NCI-H1436 (cell line): ENCODE measurements at regions not wholly inside any gene's neighbourhood (a gene's known extent, or its start where the extent isn't known, plus 50 kb on each side); places are given as distances from the start of the nearest gene placed in this dataset.
"Not testable (repeated sequence)": the region's sequence is repeated elsewhere in the genome, so short reads cannot be mapped to it uniquely, and the experiment has no call there.

Experiments
- DNase-seq: peaks from one replicate; lab custom pipeline; 2025; lab: John Stamatoyannopoulos, UW

DNA sequence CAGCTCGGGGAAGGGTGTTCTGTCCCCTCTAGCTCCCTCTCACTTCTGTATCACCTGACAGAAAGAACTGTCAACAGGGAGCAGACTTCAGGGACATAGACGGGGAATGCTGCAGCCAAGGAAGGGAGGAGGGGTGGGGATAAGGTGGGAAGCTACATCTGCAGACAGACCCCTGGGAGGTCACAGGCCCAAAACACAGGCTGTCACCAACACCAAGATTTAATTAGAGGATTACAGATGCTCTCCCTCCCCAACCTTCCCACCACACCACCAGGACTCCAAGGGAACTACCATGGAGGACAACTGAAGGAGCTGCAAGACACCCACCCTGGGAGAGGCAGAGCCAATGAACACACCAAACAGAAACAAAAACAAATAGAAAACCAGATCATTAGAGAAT, 425.2 kb upstream of the VSTM2A start:
- DNase-seq: no peak

DNA sequence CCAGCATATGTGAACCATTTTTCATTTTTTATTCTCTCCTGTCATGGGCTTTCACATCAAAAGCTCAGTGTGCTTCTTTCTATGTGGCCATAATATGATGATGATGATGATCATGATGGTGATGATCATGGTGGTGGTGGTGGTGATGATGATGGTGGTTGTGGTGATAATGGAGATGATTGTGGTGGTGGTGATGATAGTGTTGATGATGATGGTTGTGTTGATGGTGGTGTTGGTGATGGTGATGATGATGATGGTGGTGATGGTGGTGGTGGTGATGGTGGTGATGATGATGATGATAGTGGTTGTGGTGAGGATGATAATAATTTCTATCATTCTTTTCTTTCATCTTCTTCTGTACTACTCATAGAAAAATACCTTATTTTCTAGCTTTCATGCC, 413.1 kb upstream of the VSTM2A start:
- DNase-seq: no peak

DNA sequence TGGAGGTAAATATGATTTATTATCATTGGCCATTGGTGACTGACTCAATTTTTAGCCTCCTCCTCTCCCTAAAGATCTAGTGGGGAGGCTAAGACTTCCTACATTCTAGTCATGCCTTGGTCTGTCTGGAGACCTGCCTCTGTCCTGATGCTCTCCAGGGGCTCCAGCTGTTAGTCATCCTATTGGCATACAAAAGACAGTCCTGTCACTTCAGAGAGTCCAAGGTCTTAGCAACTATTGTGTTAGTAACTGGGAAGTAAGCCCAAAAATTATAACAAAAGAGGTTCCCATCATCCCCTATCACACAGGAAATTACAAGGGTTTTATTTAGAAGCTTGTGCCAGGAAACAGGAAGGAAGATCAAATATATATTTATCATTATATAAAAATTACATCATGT, 400.6 kb upstream of the VSTM2A start:
- no peak for DNase-seq

DNA sequence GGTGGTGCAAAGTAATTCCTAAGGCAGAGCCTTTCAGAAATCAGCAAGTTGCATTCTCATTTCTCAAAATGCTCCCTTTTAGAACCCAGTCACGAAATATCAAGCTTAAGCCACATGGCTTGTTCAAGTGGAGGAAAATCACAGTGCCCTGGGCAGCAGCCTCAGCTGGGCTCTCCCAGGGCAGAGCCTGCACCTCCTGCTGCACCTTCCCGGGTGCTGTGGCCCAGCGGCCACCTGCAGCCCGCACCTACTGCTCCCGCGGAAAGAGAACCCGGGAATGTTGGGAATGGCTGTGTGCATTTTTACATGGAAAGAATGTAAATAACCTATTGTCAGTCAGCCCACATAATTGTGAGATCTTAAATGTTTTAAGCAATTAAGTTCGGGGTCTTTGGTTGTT, 396.5 kb upstream of the VSTM2A start:
- no peak for DNase-seq

- no peak for DNase-seq
Measured at GRCh38 chr7:54153462-54153861, 388.7 kb upstream of the VSTM2A start.

DNA sequence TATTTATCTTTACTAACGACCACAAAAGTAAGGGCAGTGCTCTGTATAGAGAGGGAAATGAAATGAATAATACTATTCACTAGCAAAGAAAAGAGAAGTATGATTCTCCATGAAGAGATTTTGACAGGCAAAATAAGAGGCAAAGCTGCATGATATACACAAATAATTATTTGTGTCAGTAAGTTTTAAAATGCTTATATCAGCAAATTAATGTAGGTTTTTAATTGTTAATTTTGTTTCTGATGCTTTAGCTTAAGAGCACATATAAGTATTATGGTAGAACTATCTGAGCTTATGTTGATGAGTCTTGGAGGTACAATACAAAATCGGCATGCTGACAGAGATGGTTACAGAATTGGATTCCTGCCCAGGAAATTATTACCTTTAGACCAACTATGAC, 383.1 kb upstream of the VSTM2A start:
- DNase-seq: no peak

GRCh38 chr7:54161621-54162020, 380.6 kb upstream of the VSTM2A start:
- no peak for DNase-seq

DNA sequence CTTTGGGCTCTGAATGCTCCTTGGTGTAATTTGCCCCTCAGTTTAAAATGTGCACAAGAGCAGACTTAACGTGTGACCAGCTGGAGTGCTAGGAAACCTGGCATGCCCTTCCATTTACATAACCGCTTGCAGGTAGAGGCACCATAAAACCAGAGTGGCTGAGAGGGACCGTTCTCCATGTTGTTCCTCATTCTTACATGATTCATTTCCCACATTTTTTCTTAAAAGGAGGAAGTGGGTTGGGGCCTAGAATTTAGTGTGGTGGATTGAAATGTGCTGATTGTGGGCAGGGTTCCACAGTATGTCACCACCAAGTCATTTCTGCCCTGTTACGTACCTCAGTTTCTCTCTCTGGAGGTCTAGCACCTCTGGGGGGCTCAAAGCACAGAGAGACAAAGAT, 375.8 kb upstream of the VSTM2A start:
- DNase-seq: no peak

- DNase-seq: no peak
Measured at GRCh38 chr7:54179321-54180029, 362.7 kb upstream of the VSTM2A start.

GRCh38 chr7:54180796-54181195, 361.4 kb upstream of the VSTM2A start:
- DNase-seq: no peak

DNA sequence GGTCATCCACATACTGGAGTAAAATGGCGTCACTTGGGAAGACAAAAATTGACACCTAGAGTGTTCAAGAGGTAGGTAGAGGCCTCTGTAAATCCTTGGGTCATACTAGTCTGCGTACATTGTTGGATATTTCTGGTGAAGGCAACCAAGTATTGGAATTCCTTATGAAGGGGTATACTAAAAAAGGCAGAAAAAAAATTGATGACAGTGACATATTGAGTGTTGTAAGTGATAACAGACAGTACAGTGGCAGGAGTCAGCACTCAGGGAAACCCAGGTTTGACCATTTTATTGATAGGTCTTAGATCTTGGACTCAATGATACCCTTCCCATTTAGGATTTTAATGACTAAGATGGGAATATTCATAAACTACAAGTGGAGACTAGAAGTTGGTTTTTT, 359.1 kb upstream of the VSTM2A start:
- no peak for DNase-seq

- no peak for DNase-seq
Measured at GRCh38 chr7:54186336-54186735, 355.8 kb upstream of the VSTM2A start.

GRCh38 chr7:54187886-54188685, 354.1 kb upstream of the VSTM2A start:
- DNase-seq: no peak

- no peak for DNase-seq
Measured at GRCh38 chr7:54188843-54189242, 353.3 kb upstream of the VSTM2A start.

DNA sequence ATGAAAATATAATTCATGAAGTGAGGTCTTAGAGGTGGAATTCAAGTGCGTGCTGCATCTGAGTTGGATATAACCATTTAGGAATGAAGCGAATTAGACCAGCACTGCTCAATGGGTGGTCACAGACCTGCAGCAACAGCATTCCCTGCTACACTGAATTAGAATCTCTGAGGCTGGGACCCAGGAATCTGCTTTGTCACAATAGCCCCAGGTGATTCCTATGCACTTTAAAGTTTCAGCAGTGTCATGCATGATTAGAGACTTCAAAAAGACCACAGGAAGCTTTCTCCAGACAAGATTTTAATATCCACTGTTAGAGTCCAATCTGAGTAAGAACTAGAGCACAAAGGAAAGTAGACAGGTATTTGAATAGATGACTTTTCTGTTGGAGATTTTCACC, 352.8 kb upstream of the VSTM2A start:
- DNase-seq: no peak

DNA sequence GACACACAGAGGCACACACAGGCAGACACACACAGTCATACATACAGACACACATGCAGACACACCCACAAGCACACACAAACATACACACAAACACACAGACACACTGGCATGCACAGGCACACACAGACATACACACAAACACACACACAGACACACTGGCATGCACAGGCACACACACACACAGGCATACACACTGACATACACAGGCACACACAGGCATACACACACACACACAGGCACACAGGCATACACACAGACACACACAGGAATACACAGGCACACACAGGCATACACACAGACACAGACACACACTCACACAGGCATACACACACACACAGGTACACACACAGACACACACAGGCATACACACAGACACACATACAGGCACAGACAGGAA, 340.7 kb upstream of the VSTM2A start:
- DNase-seq: no peak

GRCh38 chr7:54215424-54215823, 326.8 kb upstream of the VSTM2A start:
- no peak for DNase-seq

DNA sequence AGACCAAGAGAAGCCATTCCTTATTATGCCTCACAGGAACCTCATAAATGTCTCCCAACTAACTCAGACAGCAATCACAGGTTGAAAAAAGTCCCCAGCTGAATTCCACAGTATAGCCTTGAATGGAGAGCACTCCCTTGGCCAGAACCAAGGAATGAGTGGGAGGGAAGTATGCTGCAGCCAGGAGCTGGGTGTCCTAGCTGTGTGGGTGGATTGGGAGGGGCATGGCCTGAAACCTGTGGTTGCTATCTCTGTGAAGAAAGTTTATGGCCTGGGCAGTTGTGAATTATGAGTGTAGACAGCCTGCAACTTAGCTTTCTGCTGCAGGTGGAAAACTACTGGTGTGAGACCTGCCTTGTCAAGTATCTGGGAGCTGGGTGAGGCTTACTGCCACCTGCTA, 316.1 kb upstream of the VSTM2A start:
- DNase-seq: not testable (repeated sequence)

DNA sequence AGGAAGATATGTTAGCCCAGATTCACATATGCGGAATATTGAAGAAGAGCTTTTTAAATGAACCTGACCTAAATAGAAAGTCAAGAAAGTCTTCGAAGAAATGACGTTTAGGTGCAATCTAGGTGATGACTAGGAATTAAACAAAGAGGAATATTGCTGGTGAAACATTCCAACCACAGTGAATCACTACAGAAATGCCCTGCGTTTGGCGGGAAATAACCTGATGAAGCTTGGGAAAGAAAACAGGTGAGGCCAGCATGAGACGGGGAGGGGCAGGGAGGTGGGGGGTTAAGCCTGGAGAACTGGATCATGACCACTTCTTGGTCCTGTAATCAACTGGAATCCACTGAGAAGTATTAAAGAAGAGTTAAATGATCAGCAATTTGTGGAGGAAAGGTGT, 299.4 kb upstream of the VSTM2A start:
- no peak for DNase-seq

- no peak for DNase-seq
Measured at GRCh38 chr7:54245020-54245419, 297.2 kb upstream of the VSTM2A start.

DNA sequence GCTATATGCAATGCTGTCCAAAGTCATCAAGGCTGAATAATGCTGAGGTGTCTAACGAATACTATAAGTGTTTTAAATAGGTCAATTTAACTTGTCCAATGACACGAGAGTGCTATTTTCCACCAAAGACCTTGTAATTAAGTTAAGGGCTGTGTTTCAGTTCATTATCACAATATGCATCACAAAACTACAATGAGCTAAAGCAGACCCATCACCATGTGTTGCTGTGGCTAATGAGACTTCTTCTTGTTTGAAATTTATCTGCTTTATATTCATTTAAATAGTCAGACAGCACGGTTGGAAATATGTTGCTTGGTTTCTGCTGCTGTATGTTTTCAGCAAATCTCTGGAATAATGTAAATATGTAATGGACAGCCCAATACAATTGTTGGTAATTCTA, 292.5 kb upstream of the VSTM2A start:
- DNase-seq: no peak

- no peak for DNase-seq
Measured at GRCh38 chr7:54252256-54253035, 289.7 kb upstream of the VSTM2A start.

DNA sequence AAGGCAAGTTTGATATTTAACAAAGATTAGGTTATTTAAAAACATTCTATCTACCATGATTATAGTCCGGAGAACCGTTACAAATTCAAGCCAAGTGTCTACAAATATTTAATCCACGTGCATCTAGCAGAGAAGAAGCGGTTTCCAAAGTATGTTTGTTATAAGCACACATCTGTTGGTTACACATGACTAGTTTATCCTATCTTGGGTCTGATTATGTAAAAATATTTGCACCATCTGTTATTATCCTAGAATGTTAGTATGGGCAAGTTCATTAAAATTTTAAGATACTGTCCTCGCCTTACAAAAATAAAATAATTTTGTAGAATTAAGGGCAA, 289.2 kb upstream of the VSTM2A start:
- DNase-seq: no peak
